ENCODE measurements at regions not wholly inside any gene's neighbourhood (a gene's known extent, or its start where the extent isn't known, plus 50 kb on each side); places are given as distances from the start of the nearest gene placed in this dataset.

- Histone ChIP-seq H4K20me1 (ENCODE audit: control insufficient read depth, insufficient read depth, low read length, poor library complexity, severe bottlenecking) (no peaks in the 10 kb centered on the region), H3K4me3 (ENCODE audit: control extremely low read depth in 1 of 5, extremely low read depth in 1 of 5, insufficient read depth in 1 of 5, low read depth in 2 of 5, low read length in 4 of 5) (no peak overlapping the region), H2AFZ (ENCODE audit: insufficient read depth, low read depth, low read length, poor library complexity, severe bottlenecking) (no peak overlapping the region), H3K79me2 (ENCODE audit: control insufficient read depth, insufficient read depth, low read length) (no peaks in the 10 kb centered on the region), H3K9me3 (ENCODE audit: control extremely low read depth in 1 of 3, control insufficient read depth in 2 of 3, insufficient read depth in 1 of 3, low read length in 2 of 3) (peaks cover 0 to 20% (median 6%) of the 10 kb centered on the region in 3 donors), H3K4me1 (ENCODE audit: control insufficient read depth in 2 of 2, insufficient read depth in 2 of 2, low read length in 2 of 2) (peaks cover 8 to 13% of the 10 kb centered on the region in 2 donors), H3K9ac (ENCODE audit: low read length) (no peak overlapping the region), H3K27ac (ENCODE audit: low read length in 2 of 2) (no peak overlapping the region), H3K27me3 (replicated peaks in 1 of 4; ENCODE audit: control extremely low read depth in 1 of 4, control insufficient read depth in 3 of 4, insufficient read depth in 4 of 4, low read length in 3 of 4) (no peaks in the 10 kb centered on the region), H3K36me3 (replicated peaks in 1 of 2; ENCODE audit: control extremely low read depth in 1 of 2, control insufficient read depth in 1 of 2, extremely low read depth in 1 of 2, insufficient read depth in 2 of 2, low read length in 1 of 2) (no peaks in the 10 kb centered on the region), H3K4me2 (replicated peaks; ENCODE audit: low read depth, low read length, poor library complexity, severe bottlenecking) (no peak overlapping the region)
- POLR2A ChIA-PET: no interaction called here
- CTCF ChIA-PET: no interaction called here
- Mint-ChIP-seq H3K4me3 (no peak overlapping the region), H3K27ac (no peak overlapping the region), H3K27me3 (peaks cover 13% of the 10 kb centered on the region), H3K4me1 (peaks cover 16% of the 10 kb centered on the region), H3K9me3 (ENCODE audit: insufficient read depth) (peaks cover 2% of the 10 kb centered on the region)
- TF ChIP-seq CTCF (IDR thresholded peaks at IDR 0.05) (no peak), EZH2 (IDR thresholded peaks at IDR 0.05; ENCODE audit: borderline replicate concordance, insufficient read depth, low read depth, low read length, poor library complexity, severe bottlenecking) (no peak)
- DNase-seq (no peak), ATAC-seq (ENCODE audit: low read depth) (no peak)
- 91% methylated on average over 8 of the region's 12 CpGs for WGBS (ENCODE audit: insufficient coverage)
- intact Hi-C loops (cut with micrococcal nuclease): no loop called here
Measured at GRCh38 chr17:73725794-73726515, 81.7 kb upstream of the SDK2 start.

GRCh38 chr17:73727941-73728340 lies 83.7 kb upstream of the SDK2 start:
- 87% methylated on average over 8 of the region's 8 CpGs for WGBS (ENCODE audit: insufficient coverage)
- no peaks in the 10 kb centered on the region for H3K36me3 ChIP-seq (replicated peaks in 1 of 2; ENCODE audit: control extremely low read depth in 1 of 2, control insufficient read depth in 1 of 2, extremely low read depth in 1 of 2, insufficient read depth in 2 of 2, low read length in 1 of 2)
- H3K9me3 ChIP-seq (ENCODE audit: control extremely low read depth in 1 of 3, control insufficient read depth in 2 of 3, insufficient read depth in 1 of 3, low read length in 2 of 3): peaks cover 0 to 32% (median 7%) of the 10 kb centered on the region in 3 donors
- H3K4me3 Mint-ChIP-seq: no peak overlapping the region
- peaks cover 2% of the 10 kb centered on the region for H3K9me3 Mint-ChIP-seq (ENCODE audit: insufficient read depth)
- H3K27me3 ChIP-seq (replicated peaks in 1 of 4; ENCODE audit: control extremely low read depth in 1 of 4, control insufficient read depth in 3 of 4, insufficient read depth in 4 of 4, low read length in 3 of 4): no peaks in the 10 kb centered on the region
- H3K9ac ChIP-seq (ENCODE audit: low read length): no peak overlapping the region
- CTCF ChIA-PET: no interaction called here
- POLR2A ChIA-PET: no interaction called here
- H3K4me3 ChIP-seq (ENCODE audit: control extremely low read depth in 1 of 5, extremely low read depth in 1 of 5, insufficient read depth in 1 of 5, low read depth in 2 of 5, low read length in 4 of 5): no peak overlapping the region
- no peak overlapping the region for H3K4me2 ChIP-seq (replicated peaks; ENCODE audit: low read depth, low read length, poor library complexity, severe bottlenecking)
- intact Hi-C loops (cut with micrococcal nuclease): no loop called here
- ATAC-seq (ENCODE audit: low read depth) (no peak), DNase-seq (no peak)
- no peaks in the 10 kb centered on the region for H4K20me1 ChIP-seq (ENCODE audit: control insufficient read depth, insufficient read depth, low read length, poor library complexity, severe bottlenecking)
- no peak overlapping the region for H2AFZ ChIP-seq (ENCODE audit: insufficient read depth, low read depth, low read length, poor library complexity, severe bottlenecking)
- peaks cover 0 to 1% of the 10 kb centered on the region in 2 donors for H3K4me1 ChIP-seq (ENCODE audit: control insufficient read depth in 2 of 2, insufficient read depth in 2 of 2, low read length in 2 of 2)
- H3K27me3 Mint-ChIP-seq: peaks cover 14% of the 10 kb centered on the region
- no peaks in the 10 kb centered on the region for H3K79me2 ChIP-seq (ENCODE audit: control insufficient read depth, insufficient read depth, low read length)
- H3K27ac ChIP-seq (ENCODE audit: low read length in 2 of 2): no peak overlapping the region
- H3K4me1 Mint-ChIP-seq: peaks cover 3% of the 10 kb centered on the region
- TF ChIP-seq EZH2 (IDR thresholded peaks at IDR 0.05; ENCODE audit: borderline replicate concordance, insufficient read depth, low read depth, low read length, poor library complexity, severe bottlenecking) (no peak), CTCF (IDR thresholded peaks at IDR 0.05) (no peak)
- H3K27ac Mint-ChIP-seq: no peak overlapping the region

Measured in B cell (primary cell).